Superior temporal gyrus (tissue), 1 donor: ENCODE measurements at regions not wholly inside any gene's neighbourhood (a gene's known extent, or its start where the extent isn't known, plus 50 kb on each side); places are given as distances from the start of the nearest gene placed in this dataset.
A peak's percentile ranks its signal among the peaks of the same experiment; 100 is the strongest.

Source experiments
- DNase-seq: peaks from one replicate; pipeline ENCODE4 v3.0.0-alpha.2; 2016; ENCODE audit errors: extremely low spot score

DNA sequence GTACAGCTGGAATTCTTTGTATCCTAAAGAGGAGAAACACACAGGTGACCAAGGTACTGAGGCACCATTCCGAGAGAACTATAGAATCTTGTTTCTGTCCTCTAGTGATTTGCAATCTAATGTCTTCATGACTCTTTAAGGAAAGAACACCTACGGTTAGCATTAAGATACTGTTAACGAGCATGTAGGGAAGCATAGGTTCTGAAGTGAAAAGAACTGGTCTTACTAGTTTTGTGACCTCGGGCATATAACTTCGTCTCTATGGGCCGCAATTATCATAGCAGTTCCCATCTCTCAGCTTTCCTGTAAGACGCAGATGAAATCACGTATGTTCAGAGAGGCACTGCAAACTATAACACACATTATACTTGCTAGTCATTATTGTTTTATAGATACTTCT lies 193.0 kb upstream of the NBEA start:
- peak; percentile 39 for DNase-seq

DNA sequence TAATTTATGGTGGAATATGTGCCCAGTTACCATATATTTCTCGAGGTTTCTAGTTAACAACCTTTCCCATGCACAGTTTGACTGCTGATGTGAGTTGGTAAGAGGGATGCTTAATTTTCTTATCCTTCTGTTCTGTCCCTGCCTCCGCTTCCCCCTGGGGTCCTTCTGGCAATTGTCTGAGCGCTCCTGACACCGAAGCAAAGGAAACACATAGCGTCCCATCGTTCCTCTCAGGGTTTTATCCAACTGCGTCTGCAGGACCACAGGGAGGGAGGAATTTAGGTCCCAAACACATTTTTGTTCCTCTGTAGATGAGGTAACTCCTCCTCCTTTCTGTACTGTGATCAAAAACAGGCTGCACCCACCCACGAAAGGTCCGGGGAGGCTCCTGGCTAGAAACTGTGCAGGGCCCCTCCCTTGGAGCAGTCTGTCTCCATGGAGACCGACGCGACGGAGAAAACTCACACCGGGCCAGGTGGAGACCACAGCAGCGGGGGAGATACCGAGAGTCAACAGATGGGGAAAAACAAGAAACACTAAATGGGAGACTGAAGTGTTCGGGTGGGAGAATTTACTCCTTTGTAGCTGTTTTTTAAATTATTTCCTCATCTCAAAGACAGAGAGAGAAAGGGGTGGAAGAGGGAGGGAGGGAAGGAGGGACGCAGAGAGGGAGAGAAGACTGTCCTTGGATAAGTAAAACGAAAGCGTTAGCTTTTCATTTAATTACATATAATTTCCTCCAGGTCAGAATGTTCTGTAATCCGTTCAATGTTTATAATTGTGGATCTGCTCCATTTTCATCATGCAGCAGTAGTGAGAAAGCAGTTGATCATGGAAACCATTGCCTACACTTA lies 191.8 kb upstream of the NBEA start:
- DNase-seq, result peak; percentile 44

- peak; percentile 25 for DNase-seq
Observed at GRCh38 chr13:34751044-34751443, 191.0 kb upstream of the NBEA start.

DNA sequence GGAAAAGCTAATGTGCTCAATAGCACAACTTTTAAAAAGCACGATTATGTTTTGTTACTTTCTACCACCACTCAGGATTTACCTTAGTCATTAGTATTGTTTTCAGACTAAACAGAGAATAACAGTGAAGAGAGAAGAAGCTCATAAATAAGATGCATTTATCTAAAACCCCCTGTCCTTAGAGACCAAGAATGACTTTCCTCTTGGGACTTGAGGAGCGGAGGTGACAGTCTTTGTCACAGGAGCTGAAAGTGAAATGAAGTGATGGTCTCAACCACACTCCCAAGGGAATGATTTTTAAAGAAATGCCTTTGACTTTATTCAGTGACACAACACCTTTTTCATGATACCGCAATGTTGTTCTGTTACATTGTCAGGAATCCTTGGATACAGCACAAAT lies 190.6 kb upstream of the NBEA start:
- no peak for DNase-seq

DNA sequence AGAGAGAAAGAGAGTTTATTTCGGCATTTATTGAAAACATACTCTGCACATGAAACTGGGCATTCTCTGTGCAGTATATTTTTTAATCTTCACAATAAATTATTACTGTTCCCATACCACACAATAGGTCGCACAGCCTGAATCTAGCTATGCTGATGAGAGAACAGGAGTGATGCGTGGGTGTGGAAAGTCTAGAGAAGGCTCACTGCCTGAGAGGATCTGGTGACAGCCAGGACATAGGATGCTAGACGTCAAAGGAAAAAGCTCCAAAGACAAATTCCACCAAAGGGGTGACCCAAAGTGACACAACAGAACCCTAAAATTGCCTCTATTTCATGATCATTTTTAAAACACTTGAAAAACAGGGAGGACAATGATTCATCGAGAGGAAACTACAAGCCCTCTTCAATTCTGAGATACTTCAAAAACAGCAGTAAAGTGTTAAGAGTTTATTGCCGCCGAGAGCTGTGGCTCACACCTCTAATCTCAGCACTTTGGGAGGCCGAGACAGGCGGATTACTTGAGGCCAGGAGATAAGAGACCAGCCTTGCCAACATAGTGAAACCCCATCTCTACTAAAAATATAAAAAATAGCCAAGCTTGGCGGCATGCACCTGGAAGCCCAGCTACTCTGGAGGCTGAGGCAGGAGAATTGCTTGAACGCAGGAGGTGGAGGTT lies 189.6 kb upstream of the NBEA start:
- no peak for DNase-seq

DNA sequence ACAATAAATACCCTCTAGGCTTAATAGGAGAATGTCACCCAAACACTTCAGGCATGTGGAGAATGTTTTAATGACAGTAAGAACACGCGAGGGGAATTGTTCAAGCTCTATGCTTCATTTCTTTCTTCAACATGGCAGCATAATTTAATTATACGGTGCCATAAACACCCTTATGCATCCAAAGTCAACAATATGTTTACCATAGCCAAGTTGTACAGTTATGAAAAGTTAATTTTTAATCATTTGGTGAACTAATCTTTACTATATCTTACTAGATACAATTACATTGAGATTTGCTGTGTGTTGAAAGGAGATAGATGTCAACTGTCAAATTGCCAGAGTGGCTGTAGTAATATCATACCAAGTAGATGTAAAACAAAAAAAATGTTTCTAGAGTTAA lies 185.9 kb upstream of the NBEA start:
- no peak for DNase-seq

DNA sequence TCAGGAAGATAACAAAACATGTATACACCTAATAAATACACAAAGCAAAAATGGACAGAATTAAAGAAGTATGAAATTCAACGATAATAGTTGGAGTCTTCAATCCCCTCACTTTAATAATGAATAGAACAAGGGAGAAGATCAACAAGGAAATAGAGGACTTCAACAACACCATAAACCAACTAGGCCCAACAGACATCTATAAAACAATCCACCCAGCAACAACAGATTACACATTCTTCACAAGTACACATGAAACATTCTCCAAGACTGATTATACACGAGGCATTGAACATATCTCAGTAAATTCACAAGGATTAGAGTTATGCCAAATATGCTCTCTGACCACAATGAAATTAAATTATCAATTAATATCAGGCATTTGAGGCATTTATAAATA lies 185.5 kb upstream of the NBEA start:
- no peak for DNase-seq

GRCh38 chr13:34757441-34757840 lies 184.6 kb upstream of the NBEA start:
- no peak for DNase-seq

GRCh38 chr13:34758628-34759027 lies 183.4 kb upstream of the NBEA start:
- DNase-seq, result no peak

DNA sequence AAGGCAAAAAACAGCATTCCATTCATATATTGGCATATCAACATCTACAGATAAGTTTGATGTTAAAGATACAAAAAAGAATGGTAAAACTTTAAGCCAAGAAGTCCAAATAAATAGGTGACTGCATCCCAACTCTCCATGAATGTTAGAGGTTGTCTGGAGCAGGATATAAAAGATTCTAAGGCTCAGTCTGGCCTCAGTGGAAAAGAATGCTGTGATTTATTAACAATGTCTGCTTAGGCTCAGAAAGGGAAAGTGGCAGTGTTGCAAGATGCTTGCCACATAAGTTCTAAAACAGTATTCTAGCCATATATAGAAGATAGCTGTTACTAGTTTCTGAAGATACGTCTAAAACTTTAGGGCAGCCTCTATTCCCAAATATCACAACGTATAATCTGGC lies 179.8 kb upstream of the NBEA start:
- DNase-seq, result no peak

- DNase-seq, result no peak
Observed at GRCh38 chr13:34764246-34764645, 177.8 kb upstream of the NBEA start.

DNA sequence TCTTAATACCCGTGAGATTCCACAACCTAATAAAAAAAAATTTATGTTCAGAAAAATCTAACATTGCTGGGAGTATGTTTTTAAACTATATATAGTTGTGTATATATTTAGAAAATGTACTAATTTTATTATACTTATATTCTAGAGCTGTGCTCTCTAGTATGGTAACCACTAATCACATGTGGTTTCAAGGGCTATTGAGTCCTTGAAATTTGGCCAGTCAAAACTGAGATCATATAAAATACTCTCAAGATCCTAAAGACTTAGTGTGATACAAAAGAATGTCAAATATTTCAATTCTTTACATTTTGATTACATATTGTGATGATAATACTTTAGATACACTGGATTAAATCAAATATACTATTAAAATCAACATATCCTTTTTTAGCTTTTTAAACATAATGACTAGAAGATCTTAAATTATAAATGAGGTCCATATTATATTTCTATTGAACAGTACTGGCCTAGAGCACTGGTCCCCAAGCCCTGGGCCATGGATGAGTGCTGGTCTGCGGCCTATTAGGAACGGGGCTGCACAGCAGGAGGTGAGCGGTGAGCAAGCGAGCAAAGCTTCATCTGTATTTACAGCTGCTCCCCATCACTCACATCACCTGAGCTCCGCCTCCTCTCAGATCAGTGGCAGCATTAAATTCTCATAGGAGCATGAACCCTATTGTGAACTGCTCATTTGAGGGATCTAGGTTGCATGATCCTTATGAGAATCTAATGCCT lies 176.5 kb upstream of the NBEA start:
- no peak for DNase-seq

DNA sequence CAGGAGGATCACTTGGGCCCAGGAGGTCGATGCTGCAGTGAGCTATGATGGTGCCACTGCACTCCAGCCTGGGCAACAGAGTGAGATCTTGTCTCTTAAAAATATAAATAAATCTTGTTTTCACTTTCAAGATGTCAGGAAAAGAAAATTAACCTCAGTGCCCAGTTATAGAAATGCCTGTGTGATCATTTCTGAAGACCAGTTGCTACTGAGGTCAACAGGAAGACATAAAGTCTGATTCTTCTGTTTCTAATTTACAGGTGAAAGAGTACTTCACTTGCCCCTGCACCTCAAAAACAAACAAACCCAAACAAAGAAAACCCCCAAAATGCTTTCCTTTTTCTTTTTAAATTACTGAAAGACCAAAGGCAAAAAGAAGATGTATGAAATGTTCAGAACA lies 174.3 kb upstream of the NBEA start:
- no peak for DNase-seq

DNA sequence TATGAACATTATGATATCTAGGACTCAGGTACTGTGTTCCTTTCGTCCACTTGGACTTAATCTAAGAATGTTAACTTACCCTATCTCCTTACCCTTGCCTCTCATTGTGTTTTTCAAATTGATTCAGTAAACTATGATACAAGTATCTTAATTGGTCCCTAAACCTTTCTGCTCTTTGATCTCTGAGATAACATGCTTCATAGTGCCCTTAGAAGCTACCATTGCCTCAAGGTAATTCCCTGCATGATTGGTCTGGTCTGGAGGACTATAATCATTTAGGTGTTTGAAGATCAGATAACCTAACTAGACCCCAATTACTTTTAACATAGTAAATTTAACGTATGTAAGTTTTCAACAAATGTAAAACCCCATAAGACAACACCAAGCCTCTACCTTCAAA lies 169.9 kb upstream of the NBEA start:
- no peak for DNase-seq

DNA sequence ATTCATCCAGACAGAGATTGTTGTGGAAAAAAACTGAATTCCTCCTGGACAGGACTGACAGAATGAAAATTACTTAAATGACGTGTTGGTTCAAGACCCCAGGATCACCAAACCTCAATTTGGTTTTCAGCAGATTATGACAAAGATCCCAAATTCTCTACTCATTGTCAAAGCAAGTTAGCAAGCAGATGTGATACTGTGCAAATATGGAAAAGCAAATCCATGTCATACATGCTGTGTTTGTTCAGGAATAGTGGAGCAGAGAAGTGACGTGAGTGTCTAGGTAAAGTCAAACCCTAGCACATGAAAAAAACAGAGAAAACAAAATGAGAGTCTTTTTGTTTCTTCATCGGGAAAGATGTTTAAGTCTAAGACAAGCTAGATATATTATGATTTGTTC lies 169.2 kb upstream of the NBEA start:
- DNase-seq, result no peak

- no peak for DNase-seq
Observed at GRCh38 chr13:34776390-34776981, 165.6 kb upstream of the NBEA start.

DNA sequence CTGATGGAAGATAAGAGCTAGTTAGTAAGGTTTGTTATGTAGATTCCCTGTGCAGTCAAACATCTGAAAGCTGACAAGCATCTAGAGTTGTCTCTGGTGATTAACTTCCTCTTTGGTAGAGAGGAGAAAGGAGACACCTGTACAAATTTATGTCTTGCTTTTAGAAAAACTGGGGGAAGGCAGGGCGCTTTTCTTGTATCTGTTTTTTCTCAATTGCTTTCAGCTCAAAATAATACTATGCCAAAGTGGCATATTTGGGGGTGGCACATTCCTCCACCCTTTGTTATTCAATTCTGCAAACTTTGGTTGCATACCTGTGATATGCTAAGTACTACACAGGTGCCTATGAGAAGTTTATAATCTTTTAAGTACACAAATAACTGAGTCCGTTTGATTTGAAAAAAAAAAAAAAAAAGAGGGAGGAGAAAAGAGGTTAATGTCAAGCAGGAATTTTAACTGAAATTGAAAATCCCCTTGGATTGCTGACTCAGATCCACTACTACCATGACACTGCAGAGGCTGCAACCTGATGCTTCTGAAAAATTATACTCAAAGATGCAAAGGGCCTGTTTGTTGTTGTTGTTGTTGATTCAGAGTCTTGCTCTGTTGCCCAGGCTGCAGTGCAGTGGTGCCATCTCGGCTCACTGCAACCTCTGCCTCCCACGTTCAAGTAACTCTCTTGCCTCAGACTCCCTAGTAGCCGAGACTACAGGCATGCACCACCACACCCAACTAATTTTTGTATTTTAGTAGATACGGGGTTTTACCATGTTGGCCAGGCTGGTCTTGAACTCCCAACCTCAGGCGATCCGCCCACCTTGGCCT lies 164.8 kb upstream of the NBEA start:
- DNase-seq, result no peak

GRCh38 chr13:34777914-34778303 lies 164.2 kb upstream of the NBEA start:
- DNase-seq, result no peak

GRCh38 chr13:34779171-34779570 lies 162.9 kb upstream of the NBEA start:
- no peak for DNase-seq

DNA sequence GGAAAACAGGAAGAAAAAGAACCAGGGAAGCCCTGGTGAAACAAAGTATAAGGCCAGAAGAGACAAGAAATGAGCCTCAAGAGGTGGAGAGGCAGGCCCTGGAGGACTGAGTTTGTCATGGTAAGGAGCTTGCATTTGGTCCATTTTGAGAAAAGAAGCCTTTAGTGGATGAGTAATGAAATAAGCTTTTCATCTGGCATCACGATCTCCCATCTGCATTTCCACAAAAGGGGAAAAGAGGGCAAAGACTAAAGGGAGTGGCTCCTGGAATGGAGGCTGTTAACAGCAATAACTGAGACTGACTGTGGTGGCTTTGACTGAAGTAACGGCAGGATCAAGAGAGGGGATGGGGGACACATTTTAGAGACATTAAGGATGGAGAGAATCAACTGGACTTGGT lies 148.8 kb upstream of the NBEA start:
- no peak for DNase-seq

GRCh38 chr13:34803756-34804155 lies 138.3 kb upstream of the NBEA start:
- DNase-seq, result no peak

GRCh38 chr13:34805347-34805746 lies 136.7 kb upstream of the NBEA start:
- no peak for DNase-seq
